ENCODE measurements at regions not wholly inside any gene's neighbourhood (a gene's known extent, or its start where the extent isn't known, plus 50 kb on each side); places are given as distances from the start of the nearest gene placed in this dataset.
A peak's percentile ranks its signal among the peaks of the same experiment; 100 is the strongest.

DNA sequence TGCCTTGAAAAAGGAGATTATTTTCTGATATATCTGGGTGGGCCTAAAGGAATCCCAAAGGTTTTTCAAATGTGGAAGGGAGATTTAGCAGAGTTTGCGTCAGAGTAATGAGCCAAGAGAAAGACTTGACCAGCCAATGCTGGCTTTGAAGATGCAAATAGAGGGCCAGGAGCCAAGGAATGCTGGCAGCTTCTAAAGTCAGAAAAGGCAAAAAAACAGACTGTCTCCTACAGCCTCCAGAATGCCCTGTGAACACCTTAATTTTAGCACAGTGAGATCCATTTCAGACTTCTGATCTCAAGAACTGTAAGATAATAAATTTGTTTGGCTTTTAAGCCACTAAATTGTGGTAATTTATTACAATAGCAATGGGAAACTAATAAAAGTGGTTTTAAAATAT is 122.6 kb upstream of the FREM1 start:
- Histone ChIP-seq H3K4me3 (ENCODE audit: low read length) (no peak overlapping the region), H3K4ac (ENCODE audit: low read depth, low read length) (no peak overlapping the region), H3K23ac (ENCODE audit: low read length) (no peak overlapping the region), H4K8ac (ENCODE audit: low read depth, low read length) (no peak overlapping the region), H3K79me1 (ENCODE audit: low read length) (no peaks in the 10 kb centered on the region), H2BK120ac (ENCODE audit: low read depth, low read length) (no peak overlapping the region), H3K79me2 (ENCODE audit: control insufficient read depth, insufficient read depth, low read length) (no peaks in the 10 kb centered on the region), H3K27ac (ENCODE audit: low read depth, low read length) (no peak overlapping the region), H3K4me2 (ENCODE audit: low read length) (no peak overlapping the region), H2AK5ac (ENCODE audit: low read length) (no peak overlapping the region), H3K18ac (ENCODE audit: low read length) (no peak overlapping the region), H2BK15ac (replicated peaks; ENCODE audit: low read depth) (no peak overlapping the region), H3K56ac (ENCODE audit: low read length) (no peak overlapping the region), H3K9ac (ENCODE audit: low read length) (no peak overlapping the region), H2BK5ac (ENCODE audit: low read length) (no peak overlapping the region), H3K4me1 (ENCODE audit: control insufficient read depth, low read depth, low read length) (no peaks in the 10 kb centered on the region), H3K36me3 (ENCODE audit: control insufficient read depth, insufficient read depth, low read length) (no peaks in the 10 kb centered on the region), H4K5ac (ENCODE audit: low read length) (no peak overlapping the region), H3K27me3 (ENCODE audit: insufficient read depth, low read length, poor library complexity) (no peaks in the 10 kb centered on the region)
- no peak for DNase-seq
- no CpG with 5 or more reads among the region's 1 CpG for WGBS (ENCODE audit: extremely low coverage, insufficient coverage, low lambda C conversion rate)

DNA sequence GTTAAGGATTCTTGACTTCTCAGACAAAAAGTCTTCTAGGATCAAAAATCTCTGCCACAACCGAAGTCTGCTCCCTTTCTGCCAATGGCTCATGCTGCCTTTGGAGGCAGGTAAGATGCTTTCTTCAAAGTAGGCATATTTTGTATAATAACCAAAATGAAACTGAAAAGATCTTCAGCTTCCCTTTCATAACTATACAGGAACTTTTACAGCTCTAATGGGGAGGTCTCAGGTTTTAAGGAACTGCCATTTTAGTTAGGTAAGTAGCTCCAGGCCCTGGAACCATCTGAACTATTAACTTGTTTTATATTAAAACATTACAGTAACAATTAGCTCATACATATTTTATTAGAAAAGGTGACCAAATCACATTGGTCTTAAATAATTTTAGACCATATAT is 110.9 kb upstream of the FREM1 start:
- Histone ChIP-seq H3K36me3 (ENCODE audit: control insufficient read depth, insufficient read depth, low read length) (no peaks in the 10 kb centered on the region), H2BK15ac (replicated peaks; ENCODE audit: low read depth) (no peak overlapping the region), H2AK5ac (ENCODE audit: low read length) (no peak overlapping the region), H4K8ac (ENCODE audit: low read depth, low read length) (no peak overlapping the region), H3K23ac (ENCODE audit: low read length) (no peak overlapping the region), H2BK5ac (ENCODE audit: low read length) (no peak overlapping the region), H3K79me2 (ENCODE audit: control insufficient read depth, insufficient read depth, low read length) (no peaks in the 10 kb centered on the region), H3K56ac (ENCODE audit: low read length) (no peak overlapping the region), H3K27me3 (ENCODE audit: insufficient read depth, low read length, poor library complexity) (no peaks in the 10 kb centered on the region), H3K4me1 (ENCODE audit: control insufficient read depth, low read depth, low read length) (peaks cover 2% of the 10 kb centered on the region), H3K4me3 (ENCODE audit: low read length) (no peak overlapping the region), H3K4ac (ENCODE audit: low read depth, low read length) (no peak overlapping the region), H3K27ac (ENCODE audit: low read depth, low read length) (no peak overlapping the region), H2BK120ac (ENCODE audit: low read depth, low read length) (no peak overlapping the region), H3K79me1 (ENCODE audit: low read length) (no peaks in the 10 kb centered on the region), H4K5ac (ENCODE audit: low read length) (no peak overlapping the region), H3K18ac (ENCODE audit: low read length) (no peak overlapping the region), H3K9ac (ENCODE audit: low read length) (no peak overlapping the region), H3K4me2 (ENCODE audit: low read length) (no peak overlapping the region)
- no CpG with 5 or more reads among the region's 1 CpG for WGBS (ENCODE audit: extremely low coverage, insufficient coverage, low lambda C conversion rate)
- no peak for DNase-seq

- Histone ChIP-seq H4K5ac (ENCODE audit: low read length) (no peak overlapping the region), H3K9ac (ENCODE audit: low read length) (no peak overlapping the region), H3K79me2 (ENCODE audit: control insufficient read depth, insufficient read depth, low read length) (no peaks in the 10 kb centered on the region), H3K36me3 (ENCODE audit: control insufficient read depth, insufficient read depth, low read length) (no peaks in the 10 kb centered on the region), H3K23ac (ENCODE audit: low read length) (no peak overlapping the region), H3K4me1 (ENCODE audit: control insufficient read depth, low read depth, low read length) (peaks cover 2% of the 10 kb centered on the region), H3K27ac (ENCODE audit: low read depth, low read length) (no peak overlapping the region), H3K27me3 (ENCODE audit: insufficient read depth, low read length, poor library complexity) (no peaks in the 10 kb centered on the region), H2BK5ac (ENCODE audit: low read length) (no peak overlapping the region), H4K8ac (ENCODE audit: low read depth, low read length) (no peak overlapping the region), H3K4me3 (ENCODE audit: low read length) (no peak overlapping the region), H3K56ac (ENCODE audit: low read length) (no peak overlapping the region), H3K18ac (ENCODE audit: low read length) (no peak overlapping the region), H3K4me2 (ENCODE audit: low read length) (no peak overlapping the region), H2AK5ac (ENCODE audit: low read length) (no peak overlapping the region), H2BK15ac (replicated peaks; ENCODE audit: low read depth) (no peak overlapping the region), H3K79me1 (ENCODE audit: low read length) (no peaks in the 10 kb centered on the region), H3K4ac (ENCODE audit: low read depth, low read length) (no peak overlapping the region), H2BK120ac (ENCODE audit: low read depth, low read length) (no peak overlapping the region)
- no CpG with 5 or more reads among the region's 6 CpGs for WGBS (ENCODE audit: extremely low coverage, insufficient coverage, low lambda C conversion rate)
- DNase-seq, result peak; percentile 49
These were observed 107.9 kb upstream of the FREM1 start for GRCh38 chr9:15018096-15018637.

DNA sequence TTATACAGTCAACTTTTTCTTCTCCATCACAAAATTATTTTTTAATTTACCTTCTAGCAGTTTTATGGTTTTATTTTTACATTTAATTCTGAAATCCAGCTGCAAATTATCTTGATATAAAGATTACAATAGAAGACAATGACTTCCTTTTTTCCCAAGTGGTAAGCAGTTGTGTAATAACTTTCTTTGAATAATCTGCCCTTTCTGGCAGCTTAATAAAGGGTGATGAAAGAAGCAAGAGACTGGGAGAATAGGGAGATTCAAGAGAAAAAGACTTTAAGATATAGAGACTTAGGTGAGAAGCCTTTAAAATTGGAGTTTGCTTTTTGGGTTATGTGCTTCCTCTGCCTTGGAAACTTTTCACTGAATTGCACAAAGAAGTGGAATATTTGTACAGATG is 100.4 kb upstream of the FREM1 start:
- no peak overlapping the region for H3K4ac ChIP-seq (ENCODE audit: low read depth, low read length)
- no peak overlapping the region for H4K8ac ChIP-seq (ENCODE audit: low read depth, low read length)
- H4K5ac ChIP-seq (ENCODE audit: low read length), result no peak overlapping the region
- no peak overlapping the region for H3K56ac ChIP-seq (ENCODE audit: low read length)
- no peak overlapping the region for H2AK5ac ChIP-seq (ENCODE audit: low read length)
- H3K27ac ChIP-seq (ENCODE audit: low read depth, low read length), result no peak overlapping the region
- no peaks in the 10 kb centered on the region for H3K79me2 ChIP-seq (ENCODE audit: control insufficient read depth, insufficient read depth, low read length)
- H3K79me1 ChIP-seq (ENCODE audit: low read length), result no peaks in the 10 kb centered on the region
- no peak overlapping the region for H3K4me2 ChIP-seq (ENCODE audit: low read length)
- no peak overlapping the region for H3K9ac ChIP-seq (ENCODE audit: low read length)
- no peak overlapping the region for H3K18ac ChIP-seq (ENCODE audit: low read length)
- H2BK5ac ChIP-seq (ENCODE audit: low read length), result no peak overlapping the region
- H3K23ac ChIP-seq (ENCODE audit: low read length), result no peak overlapping the region
- H3K4me1 ChIP-seq (ENCODE audit: control insufficient read depth, low read depth, low read length), result no peaks in the 10 kb centered on the region
- H2BK120ac ChIP-seq (ENCODE audit: low read depth, low read length), result no peak overlapping the region
- no peak overlapping the region for H3K4me3 ChIP-seq (ENCODE audit: low read length)
- no peak for DNase-seq
- H2BK15ac ChIP-seq (replicated peaks; ENCODE audit: low read depth), result no peak overlapping the region
- H3K27me3 ChIP-seq (ENCODE audit: insufficient read depth, low read length, poor library complexity), result no peaks in the 10 kb centered on the region
- no peaks in the 10 kb centered on the region for H3K36me3 ChIP-seq (ENCODE audit: control insufficient read depth, insufficient read depth, low read length)

- no CpG with 5 or more reads among the region's 1 CpG for WGBS (ENCODE audit: extremely low coverage, insufficient coverage, low lambda C conversion rate)
- no peak overlapping the region for H3K18ac ChIP-seq (ENCODE audit: low read length)
- no peak overlapping the region for H2BK120ac ChIP-seq (ENCODE audit: low read depth, low read length)
- H3K9ac ChIP-seq (ENCODE audit: low read length), result no peak overlapping the region
- no peak overlapping the region for H3K23ac ChIP-seq (ENCODE audit: low read length)
- H3K4me2 ChIP-seq (ENCODE audit: low read length), result no peak overlapping the region
- H3K4ac ChIP-seq (ENCODE audit: low read depth, low read length), result no peak overlapping the region
- H2BK15ac ChIP-seq (replicated peaks; ENCODE audit: low read depth), result no peak overlapping the region
- no peak overlapping the region for H4K8ac ChIP-seq (ENCODE audit: low read depth, low read length)
- H3K56ac ChIP-seq (ENCODE audit: low read length), result no peak overlapping the region
- no peak overlapping the region for H2AK5ac ChIP-seq (ENCODE audit: low read length)
- no peaks in the 10 kb centered on the region for H3K27me3 ChIP-seq (ENCODE audit: insufficient read depth, low read length, poor library complexity)
- no peak for DNase-seq
- H2BK5ac ChIP-seq (ENCODE audit: low read length), result no peak overlapping the region
- H3K27ac ChIP-seq (ENCODE audit: low read depth, low read length), result no peak overlapping the region
- H3K79me1 ChIP-seq (ENCODE audit: low read length), result no peaks in the 10 kb centered on the region
- H3K79me2 ChIP-seq (ENCODE audit: control insufficient read depth, insufficient read depth, low read length), result no peaks in the 10 kb centered on the region
- H4K5ac ChIP-seq (ENCODE audit: low read length), result no peak overlapping the region
- H3K4me1 ChIP-seq (ENCODE audit: control insufficient read depth, low read depth, low read length), result no peaks in the 10 kb centered on the region
- H3K4me3 ChIP-seq (ENCODE audit: low read length), result no peak overlapping the region
- no peaks in the 10 kb centered on the region for H3K36me3 ChIP-seq (ENCODE audit: control insufficient read depth, insufficient read depth, low read length)
These were observed 97.5 kb upstream of the FREM1 start for GRCh38 chr9:15007698-15008097.

DNA sequence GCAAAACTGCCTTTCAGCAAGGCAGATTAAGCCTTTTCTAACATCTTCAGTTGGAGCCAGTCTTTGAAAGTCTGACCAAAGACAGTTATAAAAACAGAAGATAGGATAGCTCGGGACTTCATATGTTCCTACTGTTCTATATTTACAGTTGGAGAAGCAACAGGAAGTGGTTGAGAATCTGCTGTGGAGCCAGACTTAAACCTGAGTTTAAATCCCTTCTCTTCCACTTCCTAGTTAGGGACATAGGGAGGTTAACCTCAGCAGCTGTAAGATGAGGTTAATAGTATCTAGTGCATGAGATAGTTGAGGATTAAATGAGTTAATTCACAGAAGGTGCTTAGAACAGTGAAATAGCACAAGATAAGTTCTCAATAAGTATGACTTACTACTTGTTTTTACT is 84.5 kb upstream of the FREM1 start:
- H3K23ac ChIP-seq (ENCODE audit: low read length), result no peak overlapping the region
- no peak overlapping the region for H3K4me2 ChIP-seq (ENCODE audit: low read length)
- no peak overlapping the region for H3K18ac ChIP-seq (ENCODE audit: low read length)
- DNase-seq, result no peak
- H3K4ac ChIP-seq (ENCODE audit: low read depth, low read length), result no peak overlapping the region
- H2BK15ac ChIP-seq (replicated peaks; ENCODE audit: low read depth), result no peak overlapping the region
- no peak overlapping the region for H3K9ac ChIP-seq (ENCODE audit: low read length)
- H4K8ac ChIP-seq (ENCODE audit: low read depth, low read length), result no peak overlapping the region
- H3K56ac ChIP-seq (ENCODE audit: low read length), result no peak overlapping the region
- H3K79me2 ChIP-seq (ENCODE audit: control insufficient read depth, insufficient read depth, low read length), result no peaks in the 10 kb centered on the region
- H2AK5ac ChIP-seq (ENCODE audit: low read length), result no peak overlapping the region
- H2BK120ac ChIP-seq (ENCODE audit: low read depth, low read length), result no peak overlapping the region
- no CpG with 5 or more reads among the region's 1 CpG for WGBS (ENCODE audit: extremely low coverage, insufficient coverage, low lambda C conversion rate)
- no peaks in the 10 kb centered on the region for H3K79me1 ChIP-seq (ENCODE audit: low read length)
- H3K27ac ChIP-seq (ENCODE audit: low read depth, low read length), result no peak overlapping the region
- no peak overlapping the region for H3K4me3 ChIP-seq (ENCODE audit: low read length)
- no peak overlapping the region for H2BK5ac ChIP-seq (ENCODE audit: low read length)
- peaks cover 6% of the 10 kb centered on the region for H3K4me1 ChIP-seq (ENCODE audit: control insufficient read depth, low read depth, low read length)
- no peaks in the 10 kb centered on the region for H3K27me3 ChIP-seq (ENCODE audit: insufficient read depth, low read length, poor library complexity)
- H4K5ac ChIP-seq (ENCODE audit: low read length), result no peak overlapping the region
- no peaks in the 10 kb centered on the region for H3K36me3 ChIP-seq (ENCODE audit: control insufficient read depth, insufficient read depth, low read length)

All from mesendoderm (in vitro differentiated cells).